ENCODE measurements at regions not wholly inside any gene's neighbourhood (a gene's known extent, or its start where the extent isn't known, plus 50 kb on each side); places are given as distances from the start of the nearest gene placed in this dataset.

DNA sequence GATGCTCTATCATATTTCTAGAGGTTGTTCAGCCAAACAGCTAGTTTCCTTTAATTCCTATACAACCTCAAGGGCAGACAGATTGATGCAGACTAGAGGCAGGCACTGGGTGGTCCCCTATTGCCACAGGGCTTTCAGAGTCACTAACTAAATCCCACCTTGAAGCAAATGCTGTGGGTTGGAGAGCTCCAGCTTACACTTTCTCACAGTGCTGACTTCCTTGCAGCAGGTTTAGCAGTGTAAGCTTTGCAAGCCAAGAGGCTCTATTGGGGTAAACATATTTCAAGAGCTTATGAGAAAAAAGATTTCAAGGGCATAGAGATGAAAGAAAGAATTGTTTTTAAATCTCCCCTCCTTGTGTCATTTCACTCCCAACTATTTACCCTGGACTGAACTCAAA, 366.5 kb upstream of the CRIM1 start:
- Mint-ChIP-seq H3K4me3 (no peak overlapping the region), H3K4me1 (no peaks in the 10 kb centered on the region), H3K27ac (peak overlapping the region in 1 of 3 experiments; percentile 17), H3K36me3 (ENCODE audit: low read depth) (no peaks in the 10 kb centered on the region), H3K27me3 (ENCODE audit: low read depth) (no peaks in the 10 kb centered on the region), H3K9me3 (peaks cover 8% of the 10 kb centered on the region)
- TF ChIP-seq, protein P1, sequence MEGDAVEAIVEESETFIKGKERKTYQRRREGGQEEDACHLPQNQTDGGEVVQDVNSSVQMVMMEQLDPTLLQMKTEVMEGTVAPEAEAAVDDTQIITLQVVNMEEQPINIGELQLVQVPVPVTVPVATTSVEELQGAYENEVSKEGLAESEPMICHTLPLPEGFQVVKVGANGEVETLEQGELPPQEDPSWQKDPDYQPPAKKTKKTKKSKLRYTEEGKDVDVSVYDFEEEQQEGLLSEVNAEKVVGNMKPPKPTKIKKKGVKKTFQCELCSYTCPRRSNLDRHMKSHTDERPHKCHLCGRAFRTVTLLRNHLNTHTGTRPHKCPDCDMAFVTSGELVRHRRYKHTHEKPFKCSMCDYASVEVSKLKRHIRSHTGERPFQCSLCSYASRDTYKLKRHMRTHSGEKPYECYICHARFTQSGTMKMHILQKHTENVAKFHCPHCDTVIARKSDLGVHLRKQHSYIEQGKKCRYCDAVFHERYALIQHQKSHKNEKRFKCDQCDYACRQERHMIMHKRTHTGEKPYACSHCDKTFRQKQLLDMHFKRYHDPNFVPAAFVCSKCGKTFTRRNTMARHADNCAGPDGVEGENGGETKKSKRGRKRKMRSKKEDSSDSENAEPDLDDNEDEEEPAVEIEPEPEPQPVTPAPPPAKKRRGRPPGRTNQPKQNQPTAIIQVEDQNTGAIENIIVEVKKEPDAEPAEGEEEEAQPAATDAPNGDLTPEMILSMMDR (IDR thresholded peaks at IDR 0.05; ENCODE audit: unreplicated experiment in 3 of 3): no peak

DNA sequence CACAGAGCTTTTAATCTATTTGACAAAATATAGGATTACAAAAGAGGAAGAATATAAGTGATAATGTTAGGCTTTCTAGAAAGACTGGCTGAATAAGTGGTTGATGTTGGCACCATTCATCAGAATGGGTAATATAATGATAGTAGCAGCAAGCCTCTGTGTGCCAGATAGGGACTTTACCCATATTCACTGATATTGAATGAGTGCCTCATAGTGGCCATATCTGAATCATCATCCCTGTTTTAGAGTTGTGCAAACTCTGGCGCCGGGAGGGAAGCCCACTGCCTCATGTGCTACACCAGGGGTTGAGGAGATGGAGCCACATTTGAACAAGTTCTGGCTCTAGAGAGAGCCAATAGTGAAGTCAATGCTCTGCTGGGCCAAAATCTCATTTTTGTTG, 368.7 kb upstream of the CRIM1 start:
- TF ChIP-seq, protein P1 (IDR thresholded peaks at IDR 0.05; ENCODE audit: unreplicated experiment in 3 of 3): no peak
- H3K9me3 Mint-ChIP-seq: peaks cover 3% of the 10 kb centered on the region
- H3K36me3 Mint-ChIP-seq (ENCODE audit: low read depth): no peaks in the 10 kb centered on the region

DNA sequence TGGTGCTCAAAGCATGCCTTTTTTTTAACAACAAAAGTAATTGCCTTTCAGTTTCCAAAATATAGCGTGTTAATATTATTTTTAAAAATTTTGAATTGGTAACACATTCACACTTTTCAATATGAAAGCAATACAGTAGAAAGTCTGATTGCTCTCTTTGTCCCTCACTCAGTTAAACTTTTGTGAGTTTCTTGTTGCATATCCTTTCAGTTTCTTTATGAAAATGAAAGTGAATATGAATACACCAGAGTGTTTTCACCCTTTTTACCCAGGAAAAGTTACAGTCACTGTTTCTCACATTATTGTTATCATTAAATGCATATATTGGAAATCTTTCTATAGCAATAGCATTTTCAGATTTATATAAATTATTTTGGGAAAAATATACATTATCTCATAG, 377.4 kb upstream of the CRIM1 start:
- H3K4me3 Mint-ChIP-seq: no peak overlapping the region
- TF ChIP-seq, protein P1 (IDR thresholded peaks at IDR 0.05; ENCODE audit: unreplicated experiment in 3 of 3): no peak
- H3K36me3 Mint-ChIP-seq (ENCODE audit: low read depth): no peaks in the 10 kb centered on the region
- H3K9me3 Mint-ChIP-seq: peaks cover 3% of the 10 kb centered on the region
- no peaks in the 10 kb centered on the region for H3K4me1 Mint-ChIP-seq
- no peaks in the 10 kb centered on the region for H3K27me3 Mint-ChIP-seq (ENCODE audit: low read depth)
- no peak overlapping the region for H3K27ac Mint-ChIP-seq

More for the DNA sequence above, 368.7 kb upstream of the CRIM1 start:
- H3K27ac Mint-ChIP-seq: no peak overlapping the region
- H3K4me1 Mint-ChIP-seq: no peaks in the 10 kb centered on the region
- no peaks in the 10 kb centered on the region for H3K27me3 Mint-ChIP-seq (ENCODE audit: low read depth)
- no peak overlapping the region for H3K4me3 Mint-ChIP-seq

DNA sequence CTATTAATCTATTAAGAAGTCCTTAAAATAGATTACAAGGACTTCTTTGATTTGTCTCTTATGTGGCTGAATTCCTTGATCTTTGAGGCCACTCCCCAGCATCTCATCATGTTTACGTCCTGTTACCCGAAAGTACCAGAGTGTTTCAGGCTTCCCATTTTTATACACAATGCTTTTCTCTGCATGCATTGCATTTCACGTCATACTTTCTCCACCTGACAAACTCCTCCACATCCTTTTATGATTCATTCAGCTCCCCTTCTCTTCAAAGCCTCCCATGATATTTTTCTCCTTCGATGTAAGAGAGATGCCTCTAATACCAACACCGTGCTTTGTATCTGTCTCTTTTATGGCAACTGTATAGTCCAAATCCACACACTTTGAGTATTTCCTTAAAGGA, 379.0 kb upstream of the CRIM1 start:
- TF ChIP-seq, protein P1 (IDR thresholded peaks at IDR 0.05; ENCODE audit: unreplicated experiment in 3 of 3): no peak
- Mint-ChIP-seq H3K9me3 (no peaks in the 10 kb centered on the region), H3K4me1 (no peaks in the 10 kb centered on the region), H3K36me3 (ENCODE audit: low read depth) (no peaks in the 10 kb centered on the region), H3K27ac (no peak overlapping the region), H3K27me3 (ENCODE audit: low read depth) (no peaks in the 10 kb centered on the region), H3K4me3 (no peak overlapping the region)

DNA sequence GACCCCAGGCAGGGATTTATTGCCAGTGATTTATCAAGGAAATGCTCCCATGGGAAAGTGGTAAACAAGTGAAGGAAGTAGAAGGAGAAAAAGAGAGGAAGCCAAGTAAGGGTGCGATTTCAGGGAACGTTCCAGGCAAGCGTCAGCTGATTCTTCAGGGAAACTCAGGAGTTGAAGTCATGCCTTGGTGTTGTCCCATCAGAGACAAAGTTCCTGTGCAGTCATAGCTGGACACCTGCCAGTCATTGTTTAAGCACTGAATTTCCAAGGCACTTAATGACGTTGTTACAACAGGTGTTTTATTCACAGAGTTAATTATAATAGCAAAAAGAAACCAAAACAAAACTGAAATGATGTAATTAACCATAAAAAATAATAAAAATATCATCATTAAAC, 381.8 kb upstream of the CRIM1 start:
- Mint-ChIP-seq H3K4me3 (no peak overlapping the region), H3K4me1 (no peaks in the 10 kb centered on the region), H3K27me3 (ENCODE audit: low read depth) (no peaks in the 10 kb centered on the region), H3K36me3 (ENCODE audit: low read depth) (no peaks in the 10 kb centered on the region), H3K9me3 (no peaks in the 10 kb centered on the region), H3K27ac (no peak overlapping the region)
- TF ChIP-seq, protein P1 (IDR thresholded peaks at IDR 0.05; ENCODE audit: unreplicated experiment in 3 of 3): no peak

DNA sequence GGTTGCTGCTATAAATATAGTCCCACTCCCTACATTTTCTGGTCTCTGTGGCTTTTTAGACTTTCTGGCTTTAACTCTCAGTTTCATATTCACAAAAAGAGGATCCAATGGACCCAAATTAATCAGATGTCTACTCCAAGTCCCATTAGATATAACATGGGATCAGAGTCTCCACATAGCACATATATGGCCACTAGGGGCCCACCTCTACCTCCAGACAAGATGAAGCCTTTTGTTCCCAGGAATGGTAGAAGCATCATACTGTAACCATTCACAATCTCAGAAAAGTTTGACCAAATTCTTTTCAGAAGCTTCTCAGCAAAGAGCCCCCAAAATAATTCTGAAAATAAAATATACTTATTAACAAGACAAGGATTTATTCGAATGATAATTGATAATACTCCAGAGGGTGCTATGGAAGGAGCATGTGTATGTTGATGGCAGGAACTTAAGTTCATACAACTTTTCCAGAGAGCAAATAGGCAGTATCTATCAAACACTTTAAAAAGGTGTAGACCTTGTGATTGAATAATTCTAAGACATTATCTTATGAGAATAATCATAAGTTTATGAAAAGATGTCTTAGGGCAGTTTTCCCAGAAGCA, 382.3 kb upstream of the CRIM1 start:
- no peak overlapping the region for H3K4me3 Mint-ChIP-seq
- TF ChIP-seq, protein P1 (IDR thresholded peaks at IDR 0.05; ENCODE audit: unreplicated experiment in 3 of 3): peak; percentile 50 to 53 (median 52)
- no peaks in the 10 kb centered on the region for H3K27me3 Mint-ChIP-seq (ENCODE audit: low read depth)
- H3K9me3 Mint-ChIP-seq: no peaks in the 10 kb centered on the region
- H3K36me3 Mint-ChIP-seq (ENCODE audit: low read depth): no peaks in the 10 kb centered on the region
- no peak overlapping the region for H3K27ac Mint-ChIP-seq
- no peaks in the 10 kb centered on the region for H3K4me1 Mint-ChIP-seq

All from nephron (organoid).